IPS-18c (cell line): ENCODE measurements at regions not wholly inside any gene's neighbourhood (a gene's known extent, or its start where the extent isn't known, plus 50 kb on each side); places are given as distances from the start of the nearest gene placed in this dataset.

Experiments
- H3K4me3 ChIP-seq: 2 replicates; pipeline ENCODE4 v1.7.0; 2013; ENCODE audit warnings: low read depth, mild to moderate bottlenecking, low read length, moderate library complexity; ENCODE audit not compliant: insufficient read depth
- H3K9me3 ChIP-seq: one replicate; pipeline ENCODE4 v1.6.1; 2013; ENCODE audit warnings: mild to moderate bottlenecking, low read length, moderate library complexity; ENCODE audit not compliant: control insufficient read depth, insufficient read depth

- Histone ChIP-seq H3K4me3 (no peak overlapping the region), H3K9me3 (no peaks in the 10 kb centered on the region)
These were observed 157.0 kb downstream of the ERMARD start for GRCh38 chr6:169908403-169908933.

GRCh38 chr6:169907419-169908115 lies 156.1 kb downstream of the ERMARD start:
- no peak overlapping the region for H3K4me3 ChIP-seq
- no peaks in the 10 kb centered on the region for H3K9me3 ChIP-seq

GRCh38 chr6:169906688-169907418 lies 155.4 kb downstream of the ERMARD start:
- H3K9me3 ChIP-seq = no peaks in the 10 kb centered on the region
- no peak overlapping the region for H3K4me3 ChIP-seq

- Histone ChIP-seq H3K4me3 (no peak overlapping the region), H3K9me3 (no peaks in the 10 kb centered on the region)
These were observed 154.7 kb downstream of the ERMARD start for GRCh38 chr6:169906004-169906687.

GRCh38 chr6:169905041-169905807 lies 153.8 kb downstream of the ERMARD start:
- Histone ChIP-seq H3K4me3 (no peak overlapping the region), H3K9me3 (no peaks in the 10 kb centered on the region)

- Histone ChIP-seq H3K4me3 (no peak overlapping the region), H3K9me3 (no peaks in the 10 kb centered on the region)
These were observed 152.9 kb downstream of the ERMARD start for GRCh38 chr6:169904051-169904922.

- Histone ChIP-seq H3K9me3 (no peaks in the 10 kb centered on the region), H3K4me3 (no peak overlapping the region)
These were observed 151.7 kb downstream of the ERMARD start for GRCh38 chr6:169903122-169903521.

- H3K9me3 ChIP-seq = no peaks in the 10 kb centered on the region
- no peak overlapping the region for H3K4me3 ChIP-seq
These were observed 151.2 kb downstream of the ERMARD start for GRCh38 chr6:169902604-169903003.

GRCh38 chr6:169902070-169902469 lies 150.6 kb downstream of the ERMARD start:
- H3K4me3 ChIP-seq = no peak overlapping the region
- no peaks in the 10 kb centered on the region for H3K9me3 ChIP-seq

- no peaks in the 10 kb centered on the region for H3K9me3 ChIP-seq
- H3K4me3 ChIP-seq = no peak overlapping the region
These were observed 148.2 kb downstream of the ERMARD start for GRCh38 chr6:169899481-169900145.

- Histone ChIP-seq H3K4me3 (no peak overlapping the region), H3K9me3 (no peaks in the 10 kb centered on the region)
These were observed 147.5 kb downstream of the ERMARD start for GRCh38 chr6:169898788-169899480.

- Histone ChIP-seq H3K4me3 (no peak overlapping the region), H3K9me3 (no peaks in the 10 kb centered on the region)
These were observed 146.4 kb downstream of the ERMARD start for GRCh38 chr6:169897601-169898358.

- Histone ChIP-seq H3K4me3 (no peak overlapping the region), H3K9me3 (peaks cover under 1% of the 10 kb centered on the region)
These were observed 145.5 kb downstream of the ERMARD start for GRCh38 chr6:169896826-169897456.

- Histone ChIP-seq H3K9me3 (peaks cover 3% of the 10 kb centered on the region), H3K4me3 (no peak overlapping the region)
These were observed 144.7 kb downstream of the ERMARD start for GRCh38 chr6:169895926-169896761.
